DMS 273 (cell line): ENCODE measurements at regions not wholly inside any gene's neighbourhood (a gene's known extent, or its start where the extent isn't known, plus 50 kb on each side); places are given as distances from the start of the nearest gene placed in this dataset.

Source experiments
- DNase-seq: peaks from one replicate; lab custom pipeline; 2025; ENCODE audit not compliant: unreplicated experiment; lab: John Stamatoyannopoulos, UW

GRCh38 chr21:41689289-41689583 is 77.6 kb downstream of the RIPK4 start:
- no peak for DNase-seq

DNA sequence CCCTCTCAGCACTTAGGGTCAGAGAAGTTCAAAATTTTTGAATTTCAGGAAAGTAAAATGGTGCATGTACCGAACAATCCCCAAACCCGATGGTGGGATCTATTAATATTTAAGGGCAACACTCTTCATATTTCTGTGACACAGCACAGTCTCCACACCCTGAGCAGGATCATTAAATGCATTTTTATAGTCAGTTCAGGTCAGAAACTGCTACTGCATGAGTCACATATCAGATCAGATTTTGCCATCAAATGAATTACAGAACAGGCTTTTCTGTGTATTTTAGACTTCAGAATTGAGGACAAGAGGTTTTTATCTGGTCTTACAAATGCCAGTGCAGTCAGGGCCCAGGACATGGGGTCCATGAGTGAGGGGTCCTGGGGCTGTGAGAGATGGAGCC is 79.2 kb downstream of the RIPK4 start:
- DNase-seq, result no peak

DNA sequence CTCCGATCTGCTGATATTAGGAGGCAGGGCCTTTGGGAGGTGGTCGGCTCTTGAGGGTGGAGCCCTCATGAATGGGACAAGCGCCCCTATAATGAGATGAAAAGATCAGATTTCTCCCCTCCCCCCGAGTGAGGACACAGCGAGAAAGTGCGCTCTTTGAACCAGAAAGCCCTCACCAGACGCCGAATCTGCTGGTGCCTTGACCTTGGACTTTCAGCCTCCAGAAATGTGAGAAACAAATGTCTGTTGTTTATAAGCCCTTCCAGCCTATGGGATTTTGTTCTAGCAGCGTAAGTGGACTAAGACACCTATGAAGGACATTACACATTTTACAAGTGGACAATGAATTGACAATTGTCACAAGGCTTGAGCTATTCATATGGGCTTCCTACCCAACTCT is 80.2 kb downstream of the RIPK4 start:
- DNase-seq, result no peak

DNA sequence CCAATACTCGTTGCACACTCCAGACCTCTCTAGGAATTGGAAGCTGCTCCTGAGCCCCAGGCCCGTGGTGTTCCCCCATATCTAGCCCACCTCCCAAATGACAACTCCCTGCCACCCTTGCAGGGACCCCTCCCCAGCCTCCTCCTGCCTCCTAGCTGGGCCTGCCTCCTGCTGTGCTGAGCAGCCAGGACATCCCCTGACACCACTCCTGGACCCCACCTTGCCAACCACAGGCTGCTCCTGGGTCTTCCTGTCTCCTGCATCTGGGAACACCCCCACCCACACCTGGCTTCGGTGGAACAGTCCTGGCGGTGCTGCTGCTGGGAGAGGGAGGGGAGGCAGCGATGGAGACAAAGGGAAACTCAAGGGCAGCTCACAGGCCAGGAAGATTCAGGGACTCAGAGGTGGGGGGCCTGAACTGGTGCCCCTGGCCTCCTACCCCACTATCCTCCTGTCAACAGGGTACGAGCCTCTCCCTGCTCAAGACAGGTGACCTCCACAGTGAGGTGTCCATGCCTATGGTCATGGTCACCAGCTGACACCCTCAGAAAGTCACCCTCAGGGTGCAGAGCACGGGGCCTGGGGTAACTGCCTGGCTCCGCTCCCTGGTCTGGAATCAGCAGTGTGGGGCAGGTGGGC is 81.2 kb downstream of the RIPK4 start:
- DNase-seq, result no peak

DNA sequence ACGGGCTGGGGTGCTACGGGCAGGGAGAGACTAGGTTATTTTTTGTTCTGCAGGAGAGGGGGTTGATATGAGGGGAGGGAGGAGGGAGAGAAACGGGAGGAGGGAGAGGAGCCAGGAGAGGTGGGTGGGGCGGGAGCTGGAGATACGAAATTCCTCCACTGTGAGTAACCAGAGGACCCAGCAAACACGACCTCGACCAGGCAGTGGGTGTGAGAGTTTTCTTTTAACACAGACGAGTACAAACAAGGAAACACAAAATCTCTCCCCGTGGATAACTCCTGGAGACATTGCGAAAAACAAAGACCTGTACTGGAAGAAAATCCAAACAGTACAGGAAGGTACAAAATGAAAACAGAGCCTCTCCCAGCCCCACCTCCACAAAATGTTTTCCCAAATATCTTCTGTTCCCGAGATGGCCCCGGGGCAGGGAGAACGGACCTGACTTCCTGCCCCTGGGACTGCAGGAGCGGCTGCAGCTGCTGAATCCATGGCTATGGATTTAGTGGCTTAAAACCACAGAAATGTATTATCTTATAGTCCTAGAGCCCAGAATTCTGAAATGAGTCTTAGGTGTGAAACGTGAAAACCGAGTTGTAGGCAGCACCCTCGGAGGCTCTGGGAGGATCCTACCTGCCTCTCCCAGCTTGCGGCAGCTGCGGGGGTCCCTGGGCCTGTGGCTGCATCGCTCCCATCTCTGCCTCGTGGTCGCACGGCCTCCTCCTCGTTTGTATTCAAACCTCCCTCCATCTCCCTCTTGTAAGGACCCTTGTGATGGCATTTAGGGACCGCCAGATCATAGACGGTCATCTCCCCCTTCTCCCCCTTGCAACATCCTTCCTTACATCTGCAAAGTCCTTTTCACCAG is 82.2 kb downstream of the RIPK4 start:
- no peak for DNase-seq

DNA sequence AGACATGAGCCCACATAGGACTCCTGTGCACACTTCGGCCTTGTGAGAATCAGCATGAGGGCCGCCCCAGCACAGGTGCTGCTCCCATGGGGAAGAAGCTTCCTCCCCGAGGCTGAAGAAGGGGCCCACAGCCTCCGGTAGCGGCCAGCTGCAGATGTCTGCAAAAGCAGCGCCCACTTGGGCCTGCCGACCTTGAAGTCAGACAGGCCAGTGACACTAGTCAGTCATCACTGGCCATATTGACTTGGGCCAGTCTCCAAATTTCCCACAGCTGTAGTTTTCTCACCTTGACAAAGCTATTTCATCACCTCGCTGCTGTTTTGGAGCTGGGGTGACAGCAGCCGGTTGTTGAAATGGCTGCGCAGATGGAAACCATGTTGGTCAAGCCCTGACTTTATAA is 83.0 kb downstream of the RIPK4 start:
- DNase-seq, result no peak

DNA sequence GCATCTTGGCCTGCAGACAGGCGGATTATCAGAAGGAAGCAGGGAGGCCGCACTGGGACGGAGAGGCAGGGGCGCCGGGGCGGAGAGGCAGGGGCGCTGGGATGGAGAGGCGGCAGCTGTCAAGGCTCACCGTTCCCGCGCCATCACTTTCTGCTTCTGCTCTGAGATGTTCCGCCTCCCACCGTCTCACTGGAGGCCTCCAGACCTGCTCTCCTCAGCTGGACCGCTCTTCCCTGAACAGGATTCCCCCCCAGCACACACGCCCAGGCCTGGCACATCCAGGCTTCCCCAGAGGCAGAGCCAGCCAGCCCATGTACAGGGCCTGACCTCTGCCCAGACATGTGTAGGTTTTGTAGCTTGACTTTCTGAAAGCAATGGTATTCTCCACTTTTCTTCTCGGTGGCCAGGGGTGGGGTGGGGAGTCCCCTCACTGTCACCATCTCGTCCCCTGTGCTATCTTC is 84.1 kb downstream of the RIPK4 start:
- DNase-seq, result no peak

DNA sequence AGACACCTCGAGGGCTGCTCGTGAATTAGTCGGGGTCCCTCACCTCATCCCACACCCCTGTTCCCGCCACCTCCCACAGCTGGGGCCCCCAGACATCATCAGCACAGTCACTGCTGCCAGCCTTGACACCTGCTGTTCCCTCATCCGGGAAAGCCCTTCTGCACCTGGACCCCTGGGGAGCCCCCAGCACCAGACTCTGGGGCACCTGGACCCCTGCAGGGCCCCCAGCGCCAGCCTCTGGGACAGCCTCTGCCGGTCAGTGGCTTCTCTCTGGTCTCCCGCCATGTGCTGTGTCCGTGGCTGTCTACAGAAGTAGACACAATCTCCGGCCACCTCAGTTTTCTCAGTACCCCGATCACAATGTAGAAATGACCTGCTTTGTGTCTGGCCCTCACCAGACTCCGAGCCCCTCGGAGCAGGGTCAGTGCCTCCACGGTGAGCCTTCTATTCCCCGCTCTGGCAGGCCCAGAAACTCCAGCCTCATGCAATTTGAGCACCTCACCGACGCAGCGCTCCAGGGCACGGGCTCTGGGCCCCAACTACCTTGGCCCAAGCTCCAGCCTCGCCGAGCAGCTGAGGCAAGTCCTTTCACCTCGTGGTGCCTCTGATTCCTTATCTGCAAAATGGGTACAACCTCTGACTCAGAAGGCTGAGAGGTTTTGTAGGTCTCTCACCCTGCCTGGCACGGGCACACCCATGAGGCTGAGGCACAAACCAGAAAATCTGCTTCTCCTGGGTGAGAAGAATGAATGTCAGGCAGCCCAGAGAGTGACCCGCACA is 84.7 kb downstream of the RIPK4 start:
- DNase-seq, result no peak

DNA sequence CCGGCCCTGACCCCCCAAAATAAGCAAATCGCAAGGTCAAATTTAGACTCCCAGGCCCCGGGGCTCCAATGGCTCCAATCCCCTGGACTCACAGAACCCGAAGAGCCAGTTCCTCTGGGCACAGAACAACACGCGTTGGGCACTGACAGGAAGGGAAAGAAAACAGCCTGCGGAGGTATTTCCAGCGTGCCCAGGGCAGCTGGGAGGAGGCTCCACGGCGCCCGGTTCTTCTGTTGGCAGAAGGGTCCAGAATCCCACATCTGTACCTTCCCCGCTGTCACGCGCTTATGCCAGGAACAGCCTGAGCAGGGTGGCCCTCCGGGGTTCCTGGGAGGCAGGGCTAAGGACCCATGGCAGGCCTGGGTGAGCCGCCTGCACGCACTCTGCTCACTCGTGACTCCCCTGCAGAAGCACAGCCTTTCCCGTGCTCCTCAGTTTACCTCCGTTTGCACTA is 85.5 kb downstream of the RIPK4 start:
- no peak for DNase-seq

- no peak for DNase-seq
Observed at GRCh38 chr21:41680444-41681347, 86.2 kb downstream of the RIPK4 start.

GRCh38 chr21:41678924-41679318 is 87.9 kb downstream of the RIPK4 start:
- DNase-seq, result peak; percentile 85

- DNase-seq, result peak; percentile 29
Observed at GRCh38 chr21:41678016-41678923, 88.6 kb downstream of the RIPK4 start.

DNA sequence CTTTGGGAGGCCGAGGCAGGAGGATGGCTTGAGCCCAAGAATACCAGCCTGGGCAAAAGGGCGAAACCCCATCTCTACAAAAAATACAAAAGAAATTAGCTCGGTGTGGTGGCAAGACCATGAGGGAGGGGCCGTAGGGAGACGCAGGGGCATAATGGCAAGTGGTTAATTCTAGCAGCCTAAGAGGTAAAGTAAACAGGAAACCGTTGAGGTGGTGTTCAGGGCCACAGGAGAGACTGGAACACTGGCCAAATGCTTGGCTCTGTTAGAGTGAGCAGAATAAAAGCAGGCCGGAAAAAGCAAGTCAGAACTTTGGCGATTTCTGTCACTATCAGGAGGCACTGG is 89.2 kb downstream of the RIPK4 start:
- DNase-seq, result no peak

GRCh38 chr21:41676198-41676597 is 90.7 kb downstream of the RIPK4 start:
- DNase-seq, result no peak

DNA sequence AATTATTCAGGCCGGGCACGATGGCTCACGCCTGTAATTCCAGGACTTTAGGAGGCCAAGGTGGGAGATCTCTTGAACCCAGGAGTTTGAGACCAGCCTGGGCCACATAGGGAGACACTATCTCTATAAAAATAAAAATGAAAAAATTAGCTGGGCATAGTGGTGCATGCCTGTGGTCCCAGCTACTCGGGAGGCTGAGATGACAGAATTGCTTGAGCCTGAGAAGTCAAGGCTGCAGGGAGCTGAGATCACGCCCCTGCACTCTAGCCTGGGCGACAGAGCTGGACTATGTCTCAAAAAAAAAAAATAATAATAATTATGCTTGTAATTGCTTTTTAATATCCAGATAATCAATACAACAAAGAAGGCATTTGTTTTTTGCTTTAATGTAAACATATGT is 91.3 kb downstream of the RIPK4 start:
- no peak for DNase-seq

GRCh38 chr21:41674402-41674801 is 92.5 kb downstream of the RIPK4 start:
- DNase-seq, result no peak

- no peak for DNase-seq
Observed at GRCh38 chr21:41673596-41674335, 93.1 kb downstream of the RIPK4 start.

DNA sequence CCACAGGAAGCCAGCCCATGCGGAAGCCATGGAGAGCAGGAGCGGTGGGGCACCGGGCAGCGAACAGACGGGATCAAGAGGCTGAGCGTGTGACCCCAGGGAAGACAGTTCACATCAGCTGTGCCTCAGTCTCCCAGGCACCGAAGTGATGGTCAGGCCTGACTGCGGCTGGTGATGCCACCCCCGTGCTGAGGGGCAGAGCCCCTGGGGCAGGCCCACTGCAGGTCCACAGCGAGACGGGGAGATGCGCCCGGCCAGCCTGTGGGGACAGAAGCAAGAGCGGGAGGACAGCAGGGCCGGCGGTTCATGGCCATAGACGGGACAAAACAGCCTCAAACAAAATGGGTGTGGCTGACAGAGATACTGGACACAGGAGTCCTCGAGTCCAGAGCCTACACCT is 93.8 kb downstream of the RIPK4 start:
- no peak for DNase-seq

- no peak for DNase-seq
Observed at GRCh38 chr21:41672543-41672915, 94.3 kb downstream of the RIPK4 start.
